Middle frontal gyrus (tissue), 1 donor: ENCODE measurements at regions not wholly inside any gene's neighbourhood (a gene's known extent, or its start where the extent isn't known, plus 50 kb on each side); places are given as distances from the start of the nearest gene placed in this dataset.
A peak's percentile ranks its signal among the peaks of the same experiment; 100 is the strongest.
"Not testable (repeated sequence)": the region's sequence is repeated elsewhere in the genome, so short reads cannot be mapped to it uniquely, and the experiment has no call there.

Source experiments
- DNase-seq: peaks from one replicate; pipeline ENCODE4 v3.0.0-alpha.2; 2015; ENCODE audit warnings: low spot score; ENCODE audit errors: extremely low spot score

- no peak for DNase-seq
Measured at GRCh38 chr2:51812138-51812866, 780.4 kb upstream of the NRXN1 start.

DNA sequence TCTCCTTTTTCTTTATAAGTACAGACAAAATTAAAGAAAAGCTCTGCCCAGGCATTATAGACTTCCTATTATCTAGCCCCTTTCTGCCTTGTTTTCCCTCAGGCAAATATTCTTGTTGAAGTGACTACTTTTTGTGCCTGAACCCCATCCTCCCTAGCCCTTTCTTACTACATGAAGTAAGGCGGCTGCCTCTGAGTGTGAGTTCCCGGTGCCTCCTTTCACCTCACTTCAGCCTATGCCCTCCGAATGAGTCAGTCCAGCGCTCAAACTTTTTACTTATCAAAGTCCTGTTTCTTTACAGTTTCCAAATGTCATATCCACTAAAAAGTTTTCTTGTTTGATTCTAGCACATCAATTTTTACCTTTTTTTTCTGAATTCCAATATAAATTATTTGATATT, 778.3 kb upstream of the NRXN1 start:
- no peak for DNase-seq

GRCh38 chr2:51807229-51807628, 775.3 kb upstream of the NRXN1 start:
- no peak for DNase-seq

- DNase-seq: no peak
Measured at GRCh38 chr2:51795248-51795888, 763.4 kb upstream of the NRXN1 start.

DNA sequence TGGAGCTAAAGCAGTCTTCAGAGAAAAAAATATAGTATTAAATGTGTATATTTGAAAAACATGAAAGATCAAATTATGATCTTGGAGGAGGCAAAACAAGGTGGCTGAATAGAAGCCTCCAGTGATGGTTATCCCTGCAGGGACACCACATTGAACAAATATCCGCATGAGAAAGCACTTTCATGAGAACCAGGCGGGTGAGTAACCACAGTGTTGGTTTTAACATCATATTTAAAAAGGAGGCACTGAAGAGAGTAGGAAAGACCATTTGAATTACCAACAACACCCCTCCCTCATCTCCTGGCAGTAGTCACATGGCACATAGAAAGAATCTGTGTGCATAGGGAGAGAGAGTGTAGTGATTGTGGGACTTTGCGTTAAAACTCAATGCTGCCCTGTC, 759.6 kb upstream of the NRXN1 start:
- DNase-seq: no peak

GRCh38 chr2:51790854-51791253, 758.9 kb upstream of the NRXN1 start:
- no peak for DNase-seq

GRCh38 chr2:51789918-51790317, 758.0 kb upstream of the NRXN1 start:
- DNase-seq: no peak

GRCh38 chr2:51782921-51783765, 751.2 kb upstream of the NRXN1 start:
- peak; percentile 54 for DNase-seq

DNA sequence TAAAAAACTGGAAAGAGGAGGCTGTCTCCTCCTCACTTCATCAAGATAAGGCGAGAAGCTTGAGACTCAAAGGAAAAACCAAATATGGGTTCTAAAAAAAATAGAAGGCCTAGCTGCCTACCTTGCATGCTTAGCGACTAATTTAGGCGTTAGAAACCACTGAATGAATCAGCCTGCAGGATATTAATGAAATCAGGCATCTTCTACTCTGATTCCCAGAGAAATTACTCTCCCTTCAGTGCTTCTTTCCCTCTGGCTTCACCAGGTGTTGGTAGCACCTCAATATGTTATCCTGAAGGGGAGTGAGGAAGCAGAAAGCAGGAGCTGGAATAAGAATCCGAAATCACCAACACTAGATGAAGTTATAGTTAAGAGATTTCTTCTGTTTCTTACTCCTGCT, 749.8 kb upstream of the NRXN1 start:
- DNase-seq: no peak

GRCh38 chr2:51780353-51780752, 748.4 kb upstream of the NRXN1 start:
- no peak for DNase-seq

DNA sequence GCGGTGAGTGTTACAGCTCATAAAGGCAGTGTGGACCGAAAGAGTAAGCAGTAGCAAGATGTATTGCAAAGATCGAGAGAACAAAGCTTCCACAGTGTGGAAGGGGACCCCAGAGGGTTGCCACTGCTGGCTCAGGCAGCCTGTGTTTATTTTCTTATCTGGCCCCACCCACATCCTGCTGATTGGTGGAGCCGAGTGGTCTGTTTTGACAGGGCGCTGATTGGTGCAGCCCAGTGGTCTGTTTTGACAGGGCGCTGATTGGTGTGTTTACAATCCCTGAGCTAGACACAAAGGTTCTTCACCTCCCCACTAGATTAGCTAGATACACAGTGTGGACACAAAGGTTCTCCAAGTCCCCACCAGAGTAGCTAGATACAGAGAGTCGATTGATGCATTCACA, 747.8 kb upstream of the NRXN1 start:
- DNase-seq: not testable (repeated sequence)

DNA sequence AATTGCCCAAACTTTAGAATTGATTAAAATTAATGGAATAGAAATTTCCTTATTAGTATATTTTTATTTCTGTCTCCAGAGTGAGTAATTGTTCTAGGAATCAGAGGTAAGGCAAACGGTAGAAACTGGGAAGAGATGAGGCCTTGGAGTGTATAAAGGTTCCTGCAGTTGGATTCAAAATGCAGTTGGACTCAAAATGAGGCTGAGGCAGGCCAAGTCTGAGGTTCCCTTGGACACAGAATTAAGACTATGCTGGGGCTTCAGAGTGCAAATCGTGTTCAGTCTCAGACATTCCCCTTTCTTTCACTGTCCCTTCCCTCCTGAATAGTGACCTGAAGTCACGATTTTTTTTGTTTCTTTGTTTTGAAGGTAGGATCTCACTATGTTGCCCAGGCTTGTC, 746.9 kb upstream of the NRXN1 start:
- no peak for DNase-seq

GRCh38 chr2:51774606-51775005, 742.7 kb upstream of the NRXN1 start:
- DNase-seq: not testable (repeated sequence)

DNA sequence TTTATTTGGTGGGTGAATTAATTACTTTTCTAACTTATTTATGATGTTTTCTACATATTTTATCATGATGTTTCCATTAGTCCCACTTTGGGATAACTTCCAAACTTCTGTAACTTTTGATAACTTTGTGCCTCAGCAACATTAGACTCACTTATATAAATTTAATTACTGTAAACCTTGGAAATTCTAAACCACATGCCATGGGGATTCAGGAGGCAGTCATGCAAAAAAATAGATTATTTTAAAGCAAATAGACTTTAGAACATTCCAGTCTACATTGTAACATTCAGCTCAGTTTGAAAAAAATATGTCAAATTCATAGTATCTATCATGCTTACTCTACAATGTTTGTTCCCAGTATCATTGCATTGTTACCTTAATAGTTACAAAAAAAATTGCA, 728.5 kb upstream of the NRXN1 start:
- DNase-seq: no peak

DNA sequence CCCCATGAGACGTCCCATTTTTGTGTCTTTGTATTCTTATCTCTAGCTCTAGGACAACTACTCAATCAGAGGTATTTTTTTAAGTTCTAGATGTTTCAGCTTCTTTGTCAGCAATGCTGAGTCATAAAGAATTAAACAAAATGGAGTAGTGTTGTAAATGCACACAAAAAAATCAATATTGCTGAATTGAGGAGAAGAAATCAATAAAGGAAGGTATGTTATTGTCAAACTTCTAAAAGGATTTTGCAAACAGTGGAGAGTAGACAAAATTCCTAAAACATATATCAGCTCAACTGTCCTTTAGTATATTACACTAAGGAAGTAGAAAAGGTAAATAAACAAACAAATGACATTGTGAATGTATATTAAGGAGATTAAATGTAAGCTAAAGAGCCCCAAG, 726.1 kb upstream of the NRXN1 start:
- DNase-seq: no peak

DNA sequence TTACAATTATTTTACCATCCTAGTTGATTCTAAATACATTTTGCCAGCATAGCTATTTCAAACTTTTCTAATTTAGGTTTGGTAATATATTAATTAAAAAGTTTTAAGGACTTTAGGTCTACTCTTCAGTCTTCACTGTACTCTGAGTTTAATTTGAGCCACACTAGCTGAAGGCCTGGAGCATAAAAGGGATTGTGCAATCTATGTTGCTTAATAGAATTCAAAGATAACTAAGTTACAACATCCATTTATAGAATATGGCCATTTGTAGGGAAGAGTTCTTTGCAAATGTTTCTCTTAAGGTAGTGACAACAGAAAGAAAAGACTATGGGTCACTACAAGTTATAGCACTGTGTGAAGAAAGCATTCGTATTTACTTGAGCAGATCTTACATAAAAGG, 702.2 kb upstream of the NRXN1 start:
- no peak for DNase-seq

GRCh38 chr2:51723691-51724090, 691.8 kb upstream of the NRXN1 start:
- no peak for DNase-seq

- no peak for DNase-seq
Measured at GRCh38 chr2:51722311-51722710, 690.4 kb upstream of the NRXN1 start.

- DNase-seq: no peak
Measured at GRCh38 chr2:51720826-51721225, 688.9 kb upstream of the NRXN1 start.

DNA sequence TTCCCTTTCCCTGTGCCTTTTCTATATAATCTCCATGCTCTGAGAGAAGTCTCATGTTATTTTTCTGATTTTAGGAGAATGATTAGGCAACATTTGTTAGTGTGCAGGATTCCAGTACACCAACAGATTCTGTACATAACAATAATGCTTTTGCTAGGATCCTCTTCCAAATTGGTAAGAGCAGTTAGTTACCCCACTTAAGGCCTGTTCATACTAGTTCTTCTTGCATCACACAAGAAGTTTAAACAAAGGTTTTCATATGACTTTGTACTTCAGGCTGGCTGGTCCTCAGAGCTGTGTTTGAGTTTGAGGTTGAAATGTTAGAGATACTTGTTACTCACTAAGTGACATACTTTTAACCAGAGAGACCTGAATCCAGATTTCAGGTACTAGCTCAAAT, 686.9 kb upstream of the NRXN1 start:
- DNase-seq: no peak

DNA sequence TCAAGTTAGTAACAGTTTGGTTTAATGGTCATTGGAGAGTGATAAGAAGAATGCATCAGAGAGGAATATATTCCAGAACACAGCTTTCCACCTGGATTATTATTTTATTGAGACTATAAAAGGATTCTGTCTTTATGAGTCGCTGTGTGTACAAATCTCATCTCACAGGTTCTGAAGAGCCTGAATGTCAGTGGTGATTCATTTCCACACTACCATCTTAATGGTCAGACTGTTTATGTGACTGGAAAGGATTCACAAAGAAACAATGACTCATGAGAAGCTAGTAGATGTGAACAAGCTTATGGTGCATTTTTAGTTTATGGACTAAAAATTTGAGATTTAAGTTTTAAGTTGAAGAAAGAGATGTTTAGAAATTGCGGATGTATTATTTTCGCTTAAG, 685.4 kb upstream of the NRXN1 start:
- no peak for DNase-seq

DNA sequence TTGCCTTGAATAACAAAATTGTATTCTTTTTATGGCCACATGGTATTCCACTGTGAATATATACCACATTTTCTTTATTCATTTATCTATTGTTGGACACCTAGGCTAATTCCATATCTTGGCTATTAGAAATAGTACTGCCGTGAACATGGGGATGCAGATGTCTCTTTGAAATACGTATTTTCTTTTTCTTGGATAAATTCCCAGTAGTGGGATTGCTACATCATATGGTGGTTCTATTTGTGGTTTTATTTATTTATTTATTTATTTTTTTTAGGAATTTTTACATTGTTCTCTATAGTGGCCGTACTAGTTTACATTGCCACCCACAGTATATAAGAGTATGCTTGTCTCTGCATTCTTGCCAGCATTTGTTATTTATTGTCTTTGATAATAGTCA, 679.8 kb upstream of the NRXN1 start:
- no peak for DNase-seq
